CD4-positive, CD25-positive, alpha-beta regulatory T cell (primary cell): ENCODE measurements at regions not wholly inside any gene's neighbourhood (a gene's known extent, or its start where the extent isn't known, plus 50 kb on each side); places are given as distances from the start of the nearest gene placed in this dataset.

Experiments used
- ATAC-seq, 2 donors: fragments of 150-1000 bp; cut with Tn5 transposase; one replicate each; pipeline ENCODE4 v1.10.0; 2021; ENCODE audit warnings: low read depth in 2 of 2, moderate number of reproducible peaks in 2 of 2, moderate library complexity in 1 of 2
- DNase-seq, 3 donors: peaks; one replicate each; pipeline versions ENCODE4 v3.0.0 to v3.0.0-alpha.2; 2012 to 2022; ENCODE audit warnings: mixed read lengths in 1 of 3
- H3K27ac ChIP-seq: one replicate; pipeline ENCODE4 v1.7.0; 2013; ENCODE audit warnings: mild to moderate bottlenecking, low read length; ENCODE audit not compliant: insufficient read depth, poor library complexity, severe bottlenecking
- H3K27me3 ChIP-seq: one replicate; pipeline ENCODE4 v1.7.0; 2013; ENCODE audit warnings: low read length; ENCODE audit not compliant: control insufficient read depth, insufficient read depth
- H3K36me3 ChIP-seq: one replicate; pipeline ENCODE4 v1.7.0; 2013; ENCODE audit warnings: mild to moderate bottlenecking, low read length, moderate library complexity; ENCODE audit not compliant: control insufficient read depth, insufficient read depth
- H3K4me1 ChIP-seq: 2 replicates; pipeline ENCODE4 v1.7.0; 2013; ENCODE audit warnings: mild to moderate bottlenecking, low read length; ENCODE audit not compliant: insufficient read depth, control insufficient read depth, poor library complexity, severe bottlenecking
- H3K4me3 ChIP-seq: one replicate; pipeline ENCODE4 v1.7.0; 2013; ENCODE audit warnings: low read depth, mild to moderate bottlenecking, low read length, moderate library complexity
- H3K9me3 ChIP-seq, 2 experiments: 1 replicate in 1 of 2; 2 replicates in 1 of 2; pipeline ENCODE4 v1.7.0; 2013; ENCODE audit warnings: low read length in 2 of 2, mild to moderate bottlenecking in 1 of 2, moderate library complexity in 1 of 2; ENCODE audit not compliant: control insufficient read depth in 2 of 2
- H3K27ac Mint-ChIP-seq, 3 donors: one replicate each; pipeline ENCODE4 v1.8.0; 2020 to 2022; ENCODE audit warnings: mild to moderate bottlenecking in 3 of 3, mixed read lengths in 3 of 3, moderate library complexity in 2 of 3
- H3K27me3 Mint-ChIP-seq: one replicate; pipeline ENCODE4 v1.8.0; 2022; ENCODE audit warnings: mild to moderate bottlenecking, mixed read lengths
- H3K36me3 Mint-ChIP-seq: one replicate; pipeline ENCODE4 v1.8.0; 2020; ENCODE audit warnings: mixed read lengths
- H3K4me1 Mint-ChIP-seq, 4 donors: one replicate each; pipeline ENCODE4 v1.8.0; 2020 to 2022; ENCODE audit warnings: mixed read lengths in 4 of 4, mild to moderate bottlenecking in 1 of 4
- H3K4me3 Mint-ChIP-seq, 4 donors: one replicate each; pipeline ENCODE4 v1.8.0; 2020 to 2022; ENCODE audit warnings: mild to moderate bottlenecking in 4 of 4, mixed read lengths in 4 of 4, moderate library complexity in 3 of 4
- H3K9me3 Mint-ChIP-seq, 7 donors: one replicate each; pipeline ENCODE4 v1.8.0; 2020 to 2022; ENCODE audit warnings: mixed read lengths in 7 of 7, mild to moderate bottlenecking in 3 of 7, moderate library complexity in 2 of 7

- no peak overlapping the region for H3K4me3 ChIP-seq
- H3K36me3 ChIP-seq, result no peaks in the 10 kb centered on the region
- no peak for ATAC-seq
- H3K27me3 Mint-ChIP-seq, result peaks cover 14% of the 10 kb centered on the region
- peak overlapping the region in 1 of 3 donors; percentile 53 for H3K27ac Mint-ChIP-seq
- H3K36me3 Mint-ChIP-seq, result no peaks in the 10 kb centered on the region
- H3K4me3 Mint-ChIP-seq, result no peak overlapping the region
- H3K9me3 ChIP-seq, result no peaks in the 10 kb centered on the region
- H3K4me1 Mint-ChIP-seq, result no peaks in the 10 kb centered on the region
- H3K9me3 Mint-ChIP-seq, result peaks cover 0 to 7% (median 2%) of the 10 kb centered on the region in 7 donors
- DNase-seq, result no peak
- H3K27ac ChIP-seq, result no peak overlapping the region
- H3K27me3 ChIP-seq, result no peaks in the 10 kb centered on the region
- no peaks in the 10 kb centered on the region for H3K4me1 ChIP-seq
These were observed 239.9 kb upstream of the ZMIZ1 start for GRCh38 chr10:78828647-78829539.

- Histone ChIP-seq H3K27me3 (no peaks in the 10 kb centered on the region), H3K36me3 (no peaks in the 10 kb centered on the region), H3K4me1 (no peaks in the 10 kb centered on the region), H3K4me3 (no peak overlapping the region), H3K27ac (no peak overlapping the region), H3K9me3 (no peaks in the 10 kb centered on the region)
- H3K4me1 Mint-ChIP-seq, result no peaks in the 10 kb centered on the region
- H3K4me3 Mint-ChIP-seq, result no peak overlapping the region
- peaks cover 0 to 7% (median 2%) of the 10 kb centered on the region in 7 donors for H3K9me3 Mint-ChIP-seq
- H3K27ac Mint-ChIP-seq, result no peak overlapping the region
- no peak for ATAC-seq
- H3K36me3 Mint-ChIP-seq, result no peaks in the 10 kb centered on the region
- H3K27me3 Mint-ChIP-seq, result peaks cover 14% of the 10 kb centered on the region
- no peak for DNase-seq
These were observed 239.2 kb upstream of the ZMIZ1 start for GRCh38 chr10:78829565-78829964.

- peaks cover 0 to 7% (median 2%) of the 10 kb centered on the region in 7 donors for H3K9me3 Mint-ChIP-seq
- no peaks in the 10 kb centered on the region for H3K36me3 Mint-ChIP-seq
- Histone ChIP-seq H3K4me1 (no peaks in the 10 kb centered on the region), H3K9me3 (no peaks in the 10 kb centered on the region), H3K4me3 (no peak overlapping the region), H3K27me3 (peaks cover 3% of the 10 kb centered on the region), H3K36me3 (no peaks in the 10 kb centered on the region), H3K27ac (no peak overlapping the region)
- peaks cover 20% of the 10 kb centered on the region for H3K27me3 Mint-ChIP-seq
- no peak overlapping the region for H3K27ac Mint-ChIP-seq
- no peaks in the 10 kb centered on the region for H3K4me1 Mint-ChIP-seq
- ATAC-seq (no peak), DNase-seq (no peak)
- no peak overlapping the region for H3K4me3 Mint-ChIP-seq
These were observed 238.4 kb upstream of the ZMIZ1 start for GRCh38 chr10:78830062-78830975.

GRCh38 chr10:78830976-78831375, 237.8 kb upstream of the ZMIZ1 start:
- Mint-ChIP-seq H3K36me3 (no peaks in the 10 kb centered on the region), H3K27ac (no peak overlapping the region), H3K27me3 (peaks cover 27% of the 10 kb centered on the region), H3K9me3 (peaks cover 0 to 7% (median 2%) of the 10 kb centered on the region in 7 donors), H3K4me3 (no peak overlapping the region), H3K4me1 (no peaks in the 10 kb centered on the region)
- peaks cover 9% of the 10 kb centered on the region for H3K27me3 ChIP-seq
- no peaks in the 10 kb centered on the region for H3K9me3 ChIP-seq
- no peak overlapping the region for H3K27ac ChIP-seq
- no peak overlapping the region for H3K4me3 ChIP-seq
- no peaks in the 10 kb centered on the region for H3K4me1 ChIP-seq
- no peaks in the 10 kb centered on the region for H3K36me3 ChIP-seq
- DNase-seq (no peak), ATAC-seq (no peak)

- no peaks in the 10 kb centered on the region for H3K9me3 ChIP-seq
- peaks cover 30% of the 10 kb centered on the region for H3K27me3 Mint-ChIP-seq
- no peak overlapping the region for H3K4me3 Mint-ChIP-seq
- no peaks in the 10 kb centered on the region for H3K36me3 Mint-ChIP-seq
- H3K4me1 Mint-ChIP-seq, result no peaks in the 10 kb centered on the region
- H3K27ac Mint-ChIP-seq, result no peak overlapping the region
- no peak overlapping the region for H3K27ac ChIP-seq
- no peak for ATAC-seq
- peaks cover 0 to 7% (median 2%) of the 10 kb centered on the region in 7 donors for H3K9me3 Mint-ChIP-seq
- no peaks in the 10 kb centered on the region for H3K36me3 ChIP-seq
- peaks cover 10% of the 10 kb centered on the region for H3K27me3 ChIP-seq
- no peaks in the 10 kb centered on the region for H3K4me1 ChIP-seq
- H3K4me3 ChIP-seq, result no peak overlapping the region
- no peak for DNase-seq
These were observed 237.3 kb upstream of the ZMIZ1 start for GRCh38 chr10:78831461-78831860.

- Mint-ChIP-seq H3K4me1 (no peaks in the 10 kb centered on the region), H3K4me3 (no peak overlapping the region), H3K36me3 (no peaks in the 10 kb centered on the region), H3K27me3 (peaks cover 35% of the 10 kb centered on the region), H3K27ac (no peak overlapping the region), H3K9me3 (peaks cover 0 to 7% (median 2%) of the 10 kb centered on the region in 7 donors)
- Histone ChIP-seq H3K27me3 (peaks cover 14% of the 10 kb centered on the region), H3K4me1 (no peaks in the 10 kb centered on the region), H3K36me3 (no peaks in the 10 kb centered on the region), H3K27ac (no peak overlapping the region), H3K4me3 (no peak overlapping the region), H3K9me3 (no peaks in the 10 kb centered on the region)
- no peak for ATAC-seq
- DNase-seq, result no peak
These were observed 236.5 kb upstream of the ZMIZ1 start for GRCh38 chr10:78832281-78832680.

GRCh38 chr10:78838141-78838657, 230.6 kb upstream of the ZMIZ1 start:
- ATAC-seq (no peak), DNase-seq (no peak)
- peaks cover 0 to 11% (median 0%) of the 10 kb centered on the region in 7 donors for H3K9me3 Mint-ChIP-seq
- H3K36me3 Mint-ChIP-seq, result no peaks in the 10 kb centered on the region
- peaks cover 42% of the 10 kb centered on the region for H3K27me3 Mint-ChIP-seq
- no peak overlapping the region for H3K4me3 Mint-ChIP-seq
- H3K27me3 ChIP-seq, result peaks cover 14% of the 10 kb centered on the region
- no peaks in the 10 kb centered on the region for H3K36me3 ChIP-seq
- H3K4me3 ChIP-seq, result no peak overlapping the region
- no peaks in the 10 kb centered on the region for H3K9me3 ChIP-seq
- no peaks in the 10 kb centered on the region for H3K4me1 ChIP-seq
- H3K27ac ChIP-seq, result no peak overlapping the region
- H3K4me1 Mint-ChIP-seq, result no peaks in the 10 kb centered on the region
- no peak overlapping the region for H3K27ac Mint-ChIP-seq
